GM12864 (cell line): ENCODE measurements at regions not wholly inside any gene's neighbourhood (a gene's known extent, or its start where the extent isn't known, plus 50 kb on each side); places are given as distances from the start of the nearest gene placed in this dataset.

Experiments
- DNase-seq: peaks from one replicate; pipeline ENCODE4 v3.0.0-alpha.2; 2011; ENCODE audit warnings: low read depth
- H3K4me3 ChIP-seq: 2 replicates; pipeline ENCODE4 v1.5.1; 2011; ENCODE audit warnings: mild to moderate bottlenecking, low read depth, low read length, control low read depth
- TF ChIP-seq, protein P1 (sequence below): IDR thresholded peaks from 2 replicates; pipeline ENCODE4 v1.5.1; 2011; ENCODE audit warnings: low read depth, mild to moderate bottlenecking, moderate library complexity, low read length, control low read depth, inconsistent platforms; ENCODE audit errors: missing control alignments

DNA sequence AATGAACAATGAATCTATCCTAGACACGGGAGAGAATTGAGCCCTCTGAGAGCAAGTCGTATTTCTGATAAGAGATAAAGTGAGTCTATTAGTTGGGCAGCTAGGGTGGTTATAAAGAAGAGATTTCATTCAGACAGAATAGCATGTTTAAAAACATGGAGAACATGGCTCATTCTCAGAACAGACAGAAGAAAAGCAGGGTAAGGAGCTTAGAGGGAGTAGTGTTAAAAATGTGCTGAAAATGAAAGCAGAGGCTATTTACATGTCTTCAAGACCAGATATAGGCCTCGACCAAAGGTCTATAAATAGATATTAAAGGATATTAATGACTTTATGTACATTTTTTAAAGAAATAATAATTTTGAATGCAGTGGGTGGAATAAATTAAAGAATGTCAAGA is 149.5 kb downstream of the SLITRK1 start:
- no peak for DNase-seq
- TF ChIP-seq, protein P1, sequence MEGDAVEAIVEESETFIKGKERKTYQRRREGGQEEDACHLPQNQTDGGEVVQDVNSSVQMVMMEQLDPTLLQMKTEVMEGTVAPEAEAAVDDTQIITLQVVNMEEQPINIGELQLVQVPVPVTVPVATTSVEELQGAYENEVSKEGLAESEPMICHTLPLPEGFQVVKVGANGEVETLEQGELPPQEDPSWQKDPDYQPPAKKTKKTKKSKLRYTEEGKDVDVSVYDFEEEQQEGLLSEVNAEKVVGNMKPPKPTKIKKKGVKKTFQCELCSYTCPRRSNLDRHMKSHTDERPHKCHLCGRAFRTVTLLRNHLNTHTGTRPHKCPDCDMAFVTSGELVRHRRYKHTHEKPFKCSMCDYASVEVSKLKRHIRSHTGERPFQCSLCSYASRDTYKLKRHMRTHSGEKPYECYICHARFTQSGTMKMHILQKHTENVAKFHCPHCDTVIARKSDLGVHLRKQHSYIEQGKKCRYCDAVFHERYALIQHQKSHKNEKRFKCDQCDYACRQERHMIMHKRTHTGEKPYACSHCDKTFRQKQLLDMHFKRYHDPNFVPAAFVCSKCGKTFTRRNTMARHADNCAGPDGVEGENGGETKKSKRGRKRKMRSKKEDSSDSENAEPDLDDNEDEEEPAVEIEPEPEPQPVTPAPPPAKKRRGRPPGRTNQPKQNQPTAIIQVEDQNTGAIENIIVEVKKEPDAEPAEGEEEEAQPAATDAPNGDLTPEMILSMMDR = no peak
- H3K4me3 ChIP-seq = no peak overlapping the region

DNA sequence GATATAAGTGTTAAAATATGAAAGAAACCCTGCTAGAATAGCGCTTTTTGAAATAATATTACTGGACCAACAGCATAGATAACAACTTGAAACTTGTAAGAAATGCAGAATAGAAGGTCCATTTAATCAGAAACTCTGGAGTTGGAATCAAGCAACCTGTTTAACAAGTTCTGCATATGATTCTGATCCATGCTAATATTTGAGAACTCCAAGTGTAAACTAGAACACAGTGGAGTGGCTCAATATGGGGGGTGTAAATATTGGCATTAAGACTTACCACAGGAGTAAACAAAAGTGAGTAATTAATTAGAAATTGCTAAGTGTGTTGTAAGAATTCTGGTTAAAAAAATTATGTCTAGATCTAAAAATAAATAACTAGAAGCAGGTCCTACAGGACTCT is 151.2 kb downstream of the SLITRK1 start:
- H3K4me3 ChIP-seq = no peak overlapping the region
- TF ChIP-seq, protein P1 = no peak
- no peak for DNase-seq

DNA sequence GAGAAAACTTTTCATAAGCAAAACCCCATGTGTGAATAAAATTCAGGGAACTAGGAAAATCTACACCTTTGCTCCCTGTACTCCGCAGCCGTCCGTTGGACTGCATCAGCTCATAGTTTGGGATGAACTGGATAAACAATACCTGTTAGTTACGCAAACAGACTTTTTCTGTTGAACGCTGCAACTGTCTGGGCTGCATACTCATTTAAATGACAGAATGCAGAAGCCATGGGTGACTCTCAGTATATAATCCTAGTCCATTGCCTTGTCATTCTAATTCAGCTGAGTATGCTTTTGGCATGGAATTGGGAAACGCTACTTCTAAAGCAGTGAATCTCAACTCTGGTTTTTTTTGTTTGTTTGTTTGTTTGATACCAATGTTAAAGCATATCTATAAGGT is 151.6 kb downstream of the SLITRK1 start:
- TF ChIP-seq, protein P1 = no peak
- no peak for DNase-seq
- H3K4me3 ChIP-seq = no peak overlapping the region

DNA sequence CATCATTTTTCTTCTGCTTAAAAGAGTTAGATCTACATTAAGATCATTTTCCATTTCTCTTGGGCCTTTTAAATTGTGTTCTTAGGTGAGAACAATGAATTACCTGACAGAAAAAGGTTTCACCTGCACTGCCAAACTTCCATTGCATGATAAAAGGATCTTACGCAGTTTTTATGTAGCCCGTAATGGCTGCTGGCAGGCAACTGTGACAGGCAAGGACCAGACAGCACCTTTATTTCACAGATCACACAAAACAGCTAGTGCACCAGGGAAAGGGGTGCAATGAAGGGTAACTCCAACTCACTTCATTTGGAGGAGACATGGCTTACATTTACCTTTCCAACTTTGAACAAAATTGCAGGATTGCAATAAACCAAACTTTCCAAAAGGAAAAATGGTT is 159.8 kb downstream of the SLITRK1 start:
- TF ChIP-seq, protein P1 = no peak
- no peak for DNase-seq
- no peak overlapping the region for H3K4me3 ChIP-seq

DNA sequence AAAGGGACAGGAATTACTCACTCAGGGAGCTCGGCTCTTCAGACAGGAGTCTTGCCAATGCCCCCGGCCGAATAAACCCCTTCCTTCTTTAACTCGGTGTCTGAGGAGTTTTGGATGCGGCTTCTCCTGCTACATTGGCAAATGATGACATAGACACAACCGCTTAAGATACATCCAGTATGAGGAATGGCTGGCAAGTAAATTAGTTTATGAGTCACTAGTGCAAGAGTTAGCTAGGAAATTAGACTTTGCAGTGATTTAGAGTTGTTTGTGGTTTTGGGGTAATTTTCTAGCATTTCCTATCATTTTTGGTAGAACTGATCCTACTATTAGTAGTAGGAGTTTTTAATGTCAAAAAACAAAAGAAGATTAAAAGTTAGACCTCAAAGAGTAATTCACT is 166.2 kb downstream of the SLITRK1 start:
- TF ChIP-seq, protein P1 = no peak
- no peak overlapping the region for H3K4me3 ChIP-seq
- no peak for DNase-seq

DNA sequence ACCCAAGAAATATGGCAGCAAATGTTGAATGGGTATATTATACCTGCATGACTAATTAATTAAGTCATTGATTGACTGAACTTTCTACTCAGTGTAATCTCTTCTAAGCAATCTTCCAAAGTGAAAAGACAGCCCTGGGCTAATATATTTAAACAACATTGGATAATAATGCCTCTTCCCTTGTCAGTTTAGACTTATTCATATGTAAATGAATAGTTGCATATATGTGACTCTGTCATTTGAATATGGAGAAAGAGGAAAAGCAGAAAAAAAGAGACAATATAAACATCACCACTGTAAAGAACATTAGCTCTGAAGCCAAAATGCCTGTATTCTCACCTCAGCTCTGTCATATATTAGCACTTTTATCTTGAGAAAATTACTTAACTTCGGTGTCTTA is 168.0 kb downstream of the SLITRK1 start:
- no peak for DNase-seq
- H3K4me3 ChIP-seq = no peak overlapping the region
- TF ChIP-seq, protein P1 = no peak

DNA sequence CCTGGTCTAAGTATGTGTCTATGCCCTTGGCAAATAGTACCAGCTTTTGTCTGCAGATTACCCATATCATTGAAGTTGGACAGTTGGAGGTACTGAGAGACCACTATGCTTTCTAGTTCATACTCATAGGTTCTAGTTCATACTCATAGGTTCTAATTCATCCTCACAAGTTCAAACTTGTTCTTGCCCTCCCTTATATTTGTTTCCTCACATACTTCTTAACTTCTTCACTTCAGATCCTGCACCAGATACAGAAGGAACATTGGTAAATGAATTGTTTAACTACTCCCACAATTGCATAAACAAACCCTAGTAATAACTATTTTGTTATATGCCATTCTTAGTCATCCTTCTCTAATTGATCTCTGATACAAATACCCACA is 172.2 kb downstream of the SLITRK1 start:
- no peak overlapping the region for H3K4me3 ChIP-seq
- TF ChIP-seq, protein P1 = no peak
- no peak for DNase-seq
